Upper lobe of left lung (tissue), 6 donors: ENCODE measurements at regions not wholly inside any gene's neighbourhood (a gene's known extent, or its start where the extent isn't known, plus 50 kb on each side); places are given as distances from the start of the nearest gene placed in this dataset.

ENCODE experiments used
- ATAC-seq, 2 donors: fragments of 200-7000 bp; cut with Tn5 transposase; one replicate each; pipeline ENCODE4 v1.9.1; 2022; ENCODE audit warnings: mild to moderate bottlenecking in 2 of 2, moderate library complexity in 2 of 2; ENCODE audit not compliant: low FRiP score in 2 of 2
- DNase-seq, 2 donors: peaks; one replicate each; pipeline ENCODE4 v3.0.0-alpha.2; 2019 to 2020
- H3K27ac ChIP-seq, 4 donors: fragments of 200-600 bp; sonication (generic); one replicate each; pipeline ENCODE4 v1.5.1; 2016 to 2019
- H3K27me3 ChIP-seq, 4 donors: fragments of 200-600 bp; sonication (generic); one replicate each; pipeline ENCODE4 v1.5.1; 2017 to 2019
- H3K36me3 ChIP-seq, 4 donors: fragments of 200-600 bp; sonication (generic); one replicate each; pipeline ENCODE4 v1.5.1; 2016 to 2019
- H3K4me1 ChIP-seq, 4 donors: fragments of 200-600 bp; sonication (generic); one replicate each; pipeline ENCODE4 v1.5.1; 2018 to 2019
- H3K4me3 ChIP-seq, 4 donors: fragments of 200-600 bp; sonication (generic); one replicate each; pipeline ENCODE4 v1.5.1; 2017 to 2019; ENCODE audit warnings: mild to moderate bottlenecking in 2 of 4, moderate library complexity in 1 of 4
- H3K9me3 ChIP-seq, 4 donors: fragments of 200-600 bp; sonication (generic); one replicate each; pipeline ENCODE4 v1.5.1; 2018 to 2019
- CTCF ChIP-seq, 6 experiments: fragments of 450-650 bp in 4 of 6; fragments of 200-600 bp in 2 of 6; sonication (generic) in 2 of 6; IDR thresholded peaks; one replicate each; pipeline ENCODE4 v1.5.1; 2016 to 2019; ENCODE audit warnings: antibody characterized with exemption in 6 of 6
- EP300 ChIP-seq, 4 donors: sonication (generic); formaldehyde crosslinking; IDR thresholded peaks; one replicate each; pipeline ENCODE4 v1.5.1; 2017; ENCODE audit warnings: antibody characterized with exemption in 4 of 4, control low read depth in 2 of 4
- POLR2A ChIP-seq, 4 donors: fragments of 450-650 bp; IDR thresholded peaks; one replicate each; pipeline ENCODE4 v1.5.1; 2016 to 2017; ENCODE audit warnings: antibody characterized with exemption in 4 of 4, mild to moderate bottlenecking in 2 of 4
- POLR2AphosphoS5 ChIP-seq, 2 donors: sonication (generic); formaldehyde crosslinking; IDR thresholded peaks; one replicate each; pipeline ENCODE4 v1.5.1; 2017; ENCODE audit warnings: antibody characterized with exemption in 2 of 2
- WGBS, 2 donors: methylation state at CpG; one replicate each; pipeline ENCODE4 v1.1.5; 2017 to 2018; 5-methylcytosine and 5-hydroxymethylcytosine counted together
- donor health status: DM: no; HTN: no; CAD: no; lungs with moderate emphysema.
- donor health status: DM: no; HTN: yes; CAD: no; lungs with severe emphysema.

GRCh38 chrX:4118666-4119530 lies 405.4 kb upstream of the PRKX start:
- Histone ChIP-seq H3K9me3 (no peaks in the 10 kb centered on the region), H3K4me1 (no peaks in the 10 kb centered on the region)
- no peak for ATAC-seq

GRCh38 chrX:4110964-4111363 lies 397.5 kb upstream of the PRKX start:
- no peaks in the 10 kb centered on the region for H3K27me3 ChIP-seq
- H3K27ac ChIP-seq = no peak overlapping the region
- H3K4me3 ChIP-seq = no peak overlapping the region
- no peak for ATAC-seq
- H3K9me3 ChIP-seq = no peaks in the 10 kb centered on the region
- TF ChIP-seq EP300 (IDR thresholded peaks at IDR 0.05) = no peak
- H3K4me1 ChIP-seq = no peaks in the 10 kb centered on the region
- DNase-seq = no peak
- H3K36me3 ChIP-seq = no peaks in the 10 kb centered on the region
- WGBS, 2 donors = 67% methylated on average over 2 of the region's 2 CpGs

More at GRCh38 chrX:4118666-4119530, 405.4 kb upstream of the PRKX start:
- Histone ChIP-seq H3K4me3 (no peak overlapping the region), H3K27me3 (no peaks in the 10 kb centered on the region), H3K27ac (no peak overlapping the region), H3K36me3 (no peaks in the 10 kb centered on the region)
- TF ChIP-seq EP300 (IDR thresholded peaks at IDR 0.05) (no peak), CTCF (IDR thresholded peaks at IDR 0.05) (no peak), POLR2A (IDR thresholded peaks at IDR 0.05) (no peak), POLR2AphosphoS5 (IDR thresholded peaks at IDR 0.05) (no peak)
- 90 to 91% methylated on average over 8 of the region's 8 CpGs for WGBS, 2 donors
- DNase-seq = no peak

GRCh38 chrX:4094926-4095325 lies 381.5 kb upstream of the PRKX start:
- Histone ChIP-seq H3K36me3 (no peaks in the 10 kb centered on the region), H3K4me1 (no peaks in the 10 kb centered on the region), H3K27me3 (no peaks in the 10 kb centered on the region), H3K27ac (no peak overlapping the region), H3K4me3 (no peak overlapping the region), H3K9me3 (no peaks in the 10 kb centered on the region)
- DNase-seq (no peak), ATAC-seq (no peak)
- no peak for TF ChIP-seq CTCF (IDR thresholded peaks at IDR 0.05)
- TF ChIP-seq POLR2A (IDR thresholded peaks at IDR 0.05) = no peak
- no peak for TF ChIP-seq POLR2AphosphoS5 (IDR thresholded peaks at IDR 0.05)
- TF ChIP-seq EP300 (IDR thresholded peaks at IDR 0.05) = no peak
- WGBS, 2 donors = 55 to 67% methylated on average over 6 of the region's 6 CpGs

- H3K9me3 ChIP-seq = no peaks in the 10 kb centered on the region
- H3K27me3 ChIP-seq = no peaks in the 10 kb centered on the region
- H3K36me3 ChIP-seq = no peaks in the 10 kb centered on the region
- 56 to 61% methylated on average over 6 of the region's 6 CpGs for WGBS, 2 donors
- no peak for DNase-seq
- H3K4me1 ChIP-seq = no peaks in the 10 kb centered on the region
- no peak overlapping the region for H3K27ac ChIP-seq
- TF ChIP-seq EP300 (IDR thresholded peaks at IDR 0.05) (no peak), POLR2A (IDR thresholded peaks at IDR 0.05) (no peak), CTCF (IDR thresholded peaks at IDR 0.05) (no peak), POLR2AphosphoS5 (IDR thresholded peaks at IDR 0.05) (no peak)
- H3K4me3 ChIP-seq = no peak overlapping the region
- ATAC-seq = no peak
These were observed 377.8 kb upstream of the PRKX start for GRCh38 chrX:4091046-4091760.

- DNase-seq (no peak), ATAC-seq (no peak)
- Histone ChIP-seq H3K27ac (no peak overlapping the region), H3K36me3 (no peaks in the 10 kb centered on the region), H3K4me3 (no peak overlapping the region), H3K9me3 (no peaks in the 10 kb centered on the region), H3K4me1 (no peaks in the 10 kb centered on the region), H3K27me3 (no peaks in the 10 kb centered on the region)
- 75 to 77% methylated on average over 2 of the region's 2 CpGs for WGBS, 2 donors
- no peak for TF ChIP-seq POLR2A (IDR thresholded peaks at IDR 0.05)
- TF ChIP-seq EP300 (IDR thresholded peaks at IDR 0.05) = no peak
- TF ChIP-seq POLR2AphosphoS5 (IDR thresholded peaks at IDR 0.05) = no peak
- no peak for TF ChIP-seq CTCF (IDR thresholded peaks at IDR 0.05)
These were observed 346.4 kb upstream of the PRKX start for GRCh38 chrX:4059893-4060292.
